Astrocyte (in vitro differentiated cells and primary cell): ENCODE measurements at regions not wholly inside any gene's neighbourhood (a gene's known extent, or its start where the extent isn't known, plus 50 kb on each side); places are given as distances from the start of the nearest gene placed in this dataset.

Experiments
- EZH2 ChIP-seq: IDR thresholded peaks from 2 replicates; pipeline ENCODE4 v1.6.1; 2012; ENCODE audit warnings: mild to moderate bottlenecking, low read length, inconsistent platforms; ENCODE audit not compliant: insufficient read depth
- TF ChIP-seq, protein P1 (sequence below): IDR thresholded peaks from 2 replicates; pipeline ENCODE4 v1.5.1; 2011; ENCODE audit warnings: low read depth, mild to moderate bottlenecking, inconsistent platforms, low read length, moderate library complexity; ENCODE audit not compliant: insufficient read depth

DNA sequence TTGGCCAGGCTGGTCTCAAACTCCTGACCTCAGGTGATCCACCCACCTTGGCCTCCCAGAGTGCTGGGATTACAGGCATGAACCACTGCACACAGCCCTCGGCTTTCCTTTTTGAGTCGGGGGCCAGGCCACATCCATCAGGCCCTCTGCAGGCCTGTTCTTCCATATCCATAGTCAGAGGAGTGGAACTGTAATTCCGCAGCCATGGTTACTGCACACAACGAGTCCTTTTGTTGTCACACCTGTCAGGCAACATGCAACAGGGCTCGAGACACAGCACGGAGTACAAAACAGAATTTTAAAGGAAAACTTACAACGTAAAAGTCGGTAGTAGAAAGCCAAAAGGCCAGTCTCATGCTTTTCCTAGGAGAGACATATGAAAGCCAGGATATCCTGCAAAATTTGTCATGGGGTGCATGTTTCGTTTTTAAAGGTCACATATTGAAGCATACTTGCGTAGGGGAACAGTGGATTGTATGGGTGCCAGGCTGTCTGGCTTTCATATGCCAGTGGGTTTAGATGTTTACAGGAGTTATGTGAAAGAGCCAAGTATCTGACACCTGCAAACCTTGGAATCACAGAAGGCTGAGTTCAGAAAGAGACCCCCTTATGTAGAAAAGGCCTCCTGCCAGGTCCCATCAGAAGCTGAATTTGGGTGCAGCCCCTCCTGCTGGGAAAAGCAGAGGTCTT lies 63.2 kb upstream of the LPP start:
- TF ChIP-seq, protein P1, sequence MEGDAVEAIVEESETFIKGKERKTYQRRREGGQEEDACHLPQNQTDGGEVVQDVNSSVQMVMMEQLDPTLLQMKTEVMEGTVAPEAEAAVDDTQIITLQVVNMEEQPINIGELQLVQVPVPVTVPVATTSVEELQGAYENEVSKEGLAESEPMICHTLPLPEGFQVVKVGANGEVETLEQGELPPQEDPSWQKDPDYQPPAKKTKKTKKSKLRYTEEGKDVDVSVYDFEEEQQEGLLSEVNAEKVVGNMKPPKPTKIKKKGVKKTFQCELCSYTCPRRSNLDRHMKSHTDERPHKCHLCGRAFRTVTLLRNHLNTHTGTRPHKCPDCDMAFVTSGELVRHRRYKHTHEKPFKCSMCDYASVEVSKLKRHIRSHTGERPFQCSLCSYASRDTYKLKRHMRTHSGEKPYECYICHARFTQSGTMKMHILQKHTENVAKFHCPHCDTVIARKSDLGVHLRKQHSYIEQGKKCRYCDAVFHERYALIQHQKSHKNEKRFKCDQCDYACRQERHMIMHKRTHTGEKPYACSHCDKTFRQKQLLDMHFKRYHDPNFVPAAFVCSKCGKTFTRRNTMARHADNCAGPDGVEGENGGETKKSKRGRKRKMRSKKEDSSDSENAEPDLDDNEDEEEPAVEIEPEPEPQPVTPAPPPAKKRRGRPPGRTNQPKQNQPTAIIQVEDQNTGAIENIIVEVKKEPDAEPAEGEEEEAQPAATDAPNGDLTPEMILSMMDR, result no peak
- TF ChIP-seq EZH2, result no peak
